Heart left ventricle (tissue), 16 donors: ENCODE measurements at regions not wholly inside any gene's neighbourhood (a gene's known extent, or its start where the extent isn't known, plus 50 kb on each side); places are given as distances from the start of the nearest gene placed in this dataset.

ENCODE experiments used
- ATAC-seq, 4 donors: fragments of 200-7000 bp; cut with Tn5 transposase; one replicate each; pipeline ENCODE4 v1.9.1; 2020 to 2022; ENCODE audit warnings: moderate library complexity in 4 of 4, mild to moderate bottlenecking in 3 of 4, moderate number of reproducible peaks in 1 of 4
- DNase-seq, 5 donors: peaks; one replicate each; pipeline ENCODE4 v3.0.0-alpha.2; 2020
- H3K27ac ChIP-seq, 12 donors: fragments of 200-600 bp; sonication (generic) in 4 of 12; one replicate each; pipeline versions ENCODE4 v1.5.0 to v1.8.0; 2016 to 2022; ENCODE audit warnings: mild to moderate bottlenecking in 2 of 12
- H3K27me3 ChIP-seq, 9 donors: fragments of 200-600 bp; sonication (generic) in 2 of 9; one replicate each; pipeline versions ENCODE4 v1.5.1 to v1.8.0; 2016 to 2022; ENCODE audit warnings: mild to moderate bottlenecking in 3 of 9
- H3K36me3 ChIP-seq, 9 donors: fragments of 200-600 bp; sonication (generic) in 2 of 9; one replicate each; pipeline versions ENCODE4 v1.5.0 to v1.8.0; 2018 to 2022; ENCODE audit warnings: mild to moderate bottlenecking in 2 of 9
- H3K4me1 ChIP-seq, 12 donors: fragments of 200-600 bp; sonication (generic) in 4 of 12; one replicate each; pipeline versions ENCODE4 v1.5.0 to v1.8.0; 2016 to 2022; ENCODE audit warnings: mild to moderate bottlenecking in 3 of 12
- H3K4me3 ChIP-seq, 12 donors: fragments of 200-600 bp; sonication (generic) in 4 of 12; one replicate each; pipeline versions ENCODE4 v1.5.0 to v1.8.0; 2017 to 2022; ENCODE audit warnings: mild to moderate bottlenecking in 9 of 12, moderate library complexity in 4 of 12
- H3K9me3 ChIP-seq, 12 donors: fragments of 200-600 bp; sonication (generic) in 4 of 12; one replicate each; pipeline versions ENCODE4 v1.5.0 to v1.8.0; 2016 to 2022; ENCODE audit warnings: mild to moderate bottlenecking in 1 of 12
- CTCF ChIP-seq, 12 donors: fragments of 200-600 bp; sonication (generic) in 4 of 12; IDR thresholded peaks; one replicate each; pipeline versions ENCODE4 v1.5.0 to v1.8.0; 2018 to 2022; ENCODE audit warnings: antibody characterized with exemption in 12 of 12, mild to moderate bottlenecking in 5 of 12
- POLR2A ChIP-seq, 2 donors: fragments of 450-650 bp; IDR thresholded peaks; one replicate each; pipeline ENCODE4 v1.6.1; 2017; ENCODE audit warnings: antibody characterized with exemption in 2 of 2, mild to moderate bottlenecking in 2 of 2, moderate library complexity in 2 of 2
- WGBS, 4 donors: extraction: QIAGEN DNeasy Blood & Tissue Kit in 2 of 4; methylation state at CpG; one replicate each; pipeline versions ENCODE4 v1.1.5 to v1.1.7; 2013 to 2018; 5-methylcytosine and 5-hydroxymethylcytosine counted together
- intact Hi-C, 10 donors: fragments of 100-400 bp; cut with DNase I; formaldehyde crosslinking; loops; one replicate each; pipeline versions ENCODE4 v1.11.1 to v1.14.2; 2022
- donor health status: ischemic (EF 13 %, LVEDD 7.1; RV severe dilation, severe dysfunction).
- donor health status: healthy with polysubstance abuse.
- donor health status: DM: no; HTN: yes; CAD: no.
- donor health status: DM: no; HTN: no; CAD: no.
- donor health status: ischemic (EF 25% LVEDD 6.9; RV normal size, moderate dysfunction).
- donor health status: ischemic (EF 25% LVEDD 5.7; RV mildly dilated, moderate dysfunction).
- donor health status: healthy.
- donor health status: DM: yes; HTN: yes; CAD: no.
- donor health status: ischemic (EF 35%, LVEDD 5.7; RV mildly dilated, moderate dysfunction).
- donor health status: nonischemic (EF 11% LVEDD 7.7; RV severe dilation, severe dysfunction).
- donor health status: DM: yes; HTN: yes; CAD: no.
- donor health status: PGD.
- donor health status: ischemic (EF 29% LVEDD 5.4; RV normal size, mild dysfunction).
- donor health status: nonischemic (EF 23%, LVEDD 6.1; RV moderate dilation, normal function).

- peaks cover 0 to 5% (median 0%) of the 10 kb centered on the region in 12 donors for H3K9me3 ChIP-seq
- no peak for DNase-seq
- ATAC-seq = no peak
- H3K27me3 ChIP-seq = no peaks in the 10 kb centered on the region
- intact Hi-C loops = no loop called here
- H3K27ac ChIP-seq = no peak overlapping the region
- H3K4me3 ChIP-seq = no peak overlapping the region
- no peaks in the 10 kb centered on the region for H3K36me3 ChIP-seq
- H3K4me1 ChIP-seq = no peaks in the 10 kb centered on the region
- WGBS, 4 donors = 45 to 59% (median 57%) methylated on average over 3 of the region's 3 CpGs
- no peak for TF ChIP-seq CTCF (IDR thresholded peaks at IDR 0.05)
- TF ChIP-seq POLR2A (IDR thresholded peaks at IDR 0.05) = no peak
These were observed 2127.3 kb upstream of the WWC1 start for GRCh38 chr5:166163996-166164610.

GRCh38 chr5:166165596-166165995 is 2125.8 kb upstream of the WWC1 start:
- no peaks in the 10 kb centered on the region for H3K27me3 ChIP-seq
- intact Hi-C loops = no loop called here
- H3K4me1 ChIP-seq = no peaks in the 10 kb centered on the region
- TF ChIP-seq POLR2A (IDR thresholded peaks at IDR 0.05) = no peak
- no peak for TF ChIP-seq CTCF (IDR thresholded peaks at IDR 0.05)
- H3K36me3 ChIP-seq = no peaks in the 10 kb centered on the region
- 30 to 47% (median 41%) methylated on average over 4 of the region's 4 CpGs for WGBS, 4 donors
- no peak overlapping the region for H3K27ac ChIP-seq
- H3K9me3 ChIP-seq = peaks cover 0 to 5% (median 0%) of the 10 kb centered on the region in 12 donors
- DNase-seq (no peak), ATAC-seq (no peak)
- no peak overlapping the region for H3K4me3 ChIP-seq

GRCh38 chr5:166166071-166166470 is 2125.4 kb upstream of the WWC1 start:
- 55 to 64% (median 62%) methylated on average over 5 of the region's 5 CpGs for WGBS, 4 donors
- H3K27me3 ChIP-seq = no peaks in the 10 kb centered on the region
- H3K9me3 ChIP-seq = peaks cover 0 to 5% (median 0%) of the 10 kb centered on the region in 12 donors
- intact Hi-C loops = no loop called here
- H3K36me3 ChIP-seq = no peaks in the 10 kb centered on the region
- no peak for DNase-seq
- no peaks in the 10 kb centered on the region for H3K4me1 ChIP-seq
- ATAC-seq = no peak
- no peak overlapping the region for H3K27ac ChIP-seq
- TF ChIP-seq CTCF (IDR thresholded peaks at IDR 0.05) = no peak
- TF ChIP-seq POLR2A (IDR thresholded peaks at IDR 0.05) = no peak
- no peak overlapping the region for H3K4me3 ChIP-seq

GRCh38 chr5:166172597-166172996 is 2118.8 kb upstream of the WWC1 start:
- Histone ChIP-seq H3K4me1 (no peaks in the 10 kb centered on the region), H3K9me3 (no peaks in the 10 kb centered on the region), H3K4me3 (no peak overlapping the region), H3K36me3 (no peaks in the 10 kb centered on the region), H3K27me3 (no peaks in the 10 kb centered on the region), H3K27ac (no peak overlapping the region)
- no peak for DNase-seq
- intact Hi-C loops = no loop called here
- 66 to 74% (median 69%) methylated on average over 4 of the region's 4 CpGs for WGBS, 4 donors
- TF ChIP-seq CTCF (IDR thresholded peaks at IDR 0.05) (no peak), POLR2A (IDR thresholded peaks at IDR 0.05) (no peak)
- no peak for ATAC-seq
